Duodenal mucosa (tissue), 2 donors: ENCODE measurements at regions not wholly inside any gene's neighbourhood (a gene's known extent, or its start where the extent isn't known, plus 50 kb on each side); places are given as distances from the start of the nearest gene placed in this dataset.

Source experiments
- H3K27ac ChIP-seq: one replicate; pipeline ENCODE4 v1.7.0; 2013; ENCODE audit warnings: low read depth, low read length
- H3K27me3 ChIP-seq, 2 donors: one replicate each; pipeline ENCODE4 v1.7.0; 2013; ENCODE audit warnings: low read length in 2 of 2, control low read depth in 1 of 2; ENCODE audit not compliant: insufficient read depth in 2 of 2, control insufficient read depth in 1 of 2
- H3K36me3 ChIP-seq, 2 donors: one replicate each; pipeline ENCODE4 v1.7.0; 2013; ENCODE audit warnings: low read length in 2 of 2, control low read depth in 1 of 2; ENCODE audit not compliant: insufficient read depth in 2 of 2, control insufficient read depth in 1 of 2
- H3K4me1 ChIP-seq, 2 donors: one replicate each; pipeline ENCODE4 v1.7.0; 2013; ENCODE audit warnings: low read length in 2 of 2, control low read depth in 1 of 2; ENCODE audit not compliant: insufficient read depth in 2 of 2, control insufficient read depth in 1 of 2
- H3K4me3 ChIP-seq, 2 donors: one replicate each; pipeline ENCODE4 v1.7.0; 2013; ENCODE audit warnings: low read length in 2 of 2, low read depth in 1 of 2
- H3K9ac ChIP-seq, 2 donors: one replicate each; pipeline ENCODE4 v1.7.0; 2013; ENCODE audit warnings: low read length in 2 of 2, low read depth in 1 of 2
- H3K9me3 ChIP-seq, 2 donors: one replicate each; pipeline ENCODE4 v1.7.0; 2013; ENCODE audit warnings: low read length in 2 of 2, control low read depth in 1 of 2; ENCODE audit not compliant: control insufficient read depth in 1 of 2

DNA sequence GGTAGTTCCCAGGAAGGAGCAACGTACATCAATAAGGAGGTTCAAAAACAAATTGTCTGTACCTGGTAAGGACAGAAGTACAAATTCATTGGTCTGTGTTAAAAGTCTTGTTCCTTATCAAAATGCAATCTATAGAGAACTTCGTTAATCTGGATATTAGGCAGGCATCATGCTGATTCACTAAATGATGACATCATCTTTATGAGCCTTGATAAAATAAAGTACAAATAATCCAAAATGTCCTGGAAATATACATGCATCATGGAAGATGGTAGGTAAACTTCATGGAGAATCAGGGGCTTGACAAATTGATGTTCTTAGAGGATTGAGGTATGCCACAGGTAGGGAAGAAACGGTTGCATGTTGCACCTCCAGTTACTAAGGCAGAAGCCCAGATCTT lies 433.9 kb downstream of the TRIML1 start:
- H3K27ac ChIP-seq: no peak overlapping the region
- no peaks in the 10 kb centered on the region for H3K27me3 ChIP-seq
- no peaks in the 10 kb centered on the region for H3K4me1 ChIP-seq
- no peaks in the 10 kb centered on the region for H3K9me3 ChIP-seq
- H3K36me3 ChIP-seq: no peaks in the 10 kb centered on the region
- no peak overlapping the region for H3K4me3 ChIP-seq
- H3K9ac ChIP-seq: no peak overlapping the region

- H3K36me3 ChIP-seq: no peaks in the 10 kb centered on the region
- H3K9me3 ChIP-seq: no peaks in the 10 kb centered on the region
- no peak overlapping the region for H3K9ac ChIP-seq
- H3K27ac ChIP-seq: no peak overlapping the region
- H3K4me1 ChIP-seq: no peaks in the 10 kb centered on the region
- H3K4me3 ChIP-seq: no peak overlapping the region
- H3K27me3 ChIP-seq: no peaks in the 10 kb centered on the region
Measured at GRCh38 chr4:188578657-188579056, 439.4 kb downstream of the TRIML1 start.

GRCh38 chr4:188596021-188596420 lies 456.8 kb downstream of the TRIML1 start:
- Histone ChIP-seq H3K9ac (no peak overlapping the region), H3K4me1 (no peaks in the 10 kb centered on the region), H3K9me3 (no peaks in the 10 kb centered on the region), H3K27ac (no peak overlapping the region), H3K36me3 (no peaks in the 10 kb centered on the region), H3K27me3 (no peaks in the 10 kb centered on the region), H3K4me3 (no peak overlapping the region)

GRCh38 chr4:188603646-188604045 lies 464.4 kb downstream of the TRIML1 start:
- no peak overlapping the region for H3K9ac ChIP-seq
- H3K27me3 ChIP-seq: no peaks in the 10 kb centered on the region
- H3K9me3 ChIP-seq: no peaks in the 10 kb centered on the region
- no peaks in the 10 kb centered on the region for H3K36me3 ChIP-seq
- no peaks in the 10 kb centered on the region for H3K4me1 ChIP-seq
- no peak overlapping the region for H3K27ac ChIP-seq
- H3K4me3 ChIP-seq: no peak overlapping the region

DNA sequence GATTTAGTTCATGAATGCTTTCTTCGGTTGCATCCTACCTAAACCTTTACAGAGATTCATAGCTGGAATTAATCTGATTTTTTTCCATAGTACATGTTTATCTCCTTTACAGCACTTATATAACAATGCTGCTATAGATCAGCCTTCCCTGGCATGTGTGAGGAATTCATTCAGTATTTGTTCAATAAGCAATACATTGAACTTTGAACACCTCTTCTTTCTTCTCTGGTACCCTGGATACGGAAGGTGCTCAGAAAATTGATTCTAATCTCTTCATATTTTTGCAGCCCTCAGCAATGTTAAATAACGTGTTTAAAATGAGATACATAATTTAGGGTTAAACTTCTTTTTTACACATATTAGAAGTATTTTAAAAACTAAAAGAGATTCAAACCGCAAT lies 467.4 kb downstream of the TRIML1 start:
- Histone ChIP-seq H3K27ac (no peak overlapping the region), H3K27me3 (no peaks in the 10 kb centered on the region), H3K9ac (no peak overlapping the region), H3K36me3 (no peaks in the 10 kb centered on the region), H3K4me1 (no peaks in the 10 kb centered on the region), H3K9me3 (no peaks in the 10 kb centered on the region), H3K4me3 (no peak overlapping the region)

- Histone ChIP-seq H3K36me3 (no peaks in the 10 kb centered on the region), H3K27me3 (no peaks in the 10 kb centered on the region), H3K9ac (no peak overlapping the region), H3K4me3 (no peak overlapping the region), H3K27ac (no peak overlapping the region), H3K9me3 (no peaks in the 10 kb centered on the region), H3K4me1 (no peaks in the 10 kb centered on the region)
Measured at GRCh38 chr4:188611143-188611542, 471.9 kb downstream of the TRIML1 start.

DNA sequence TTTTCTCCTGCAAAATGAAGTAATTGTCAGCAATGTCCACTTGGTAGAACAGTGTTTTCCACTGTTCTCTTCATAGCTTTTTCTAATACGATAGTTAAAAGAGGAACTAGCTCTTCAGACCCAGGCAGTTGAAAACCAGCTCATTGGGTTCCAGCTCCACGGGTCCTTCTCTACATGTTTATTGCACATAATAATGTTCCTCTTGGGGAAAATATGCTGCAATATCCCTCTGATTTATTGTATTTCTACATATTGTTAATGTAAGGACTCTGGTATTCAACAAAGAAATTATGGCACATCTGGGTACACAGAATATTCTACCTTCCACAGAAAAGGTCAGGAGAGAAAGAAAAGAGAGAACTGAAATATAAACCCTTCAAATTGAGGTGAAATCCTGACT lies 473.4 kb downstream of the TRIML1 start:
- H3K4me3 ChIP-seq: no peak overlapping the region
- H3K9ac ChIP-seq: no peak overlapping the region
- no peaks in the 10 kb centered on the region for H3K4me1 ChIP-seq
- no peak overlapping the region for H3K27ac ChIP-seq
- H3K9me3 ChIP-seq: peaks cover 0 to under 1% of the 10 kb centered on the region in 2 donors
- no peaks in the 10 kb centered on the region for H3K36me3 ChIP-seq
- H3K27me3 ChIP-seq: no peaks in the 10 kb centered on the region

DNA sequence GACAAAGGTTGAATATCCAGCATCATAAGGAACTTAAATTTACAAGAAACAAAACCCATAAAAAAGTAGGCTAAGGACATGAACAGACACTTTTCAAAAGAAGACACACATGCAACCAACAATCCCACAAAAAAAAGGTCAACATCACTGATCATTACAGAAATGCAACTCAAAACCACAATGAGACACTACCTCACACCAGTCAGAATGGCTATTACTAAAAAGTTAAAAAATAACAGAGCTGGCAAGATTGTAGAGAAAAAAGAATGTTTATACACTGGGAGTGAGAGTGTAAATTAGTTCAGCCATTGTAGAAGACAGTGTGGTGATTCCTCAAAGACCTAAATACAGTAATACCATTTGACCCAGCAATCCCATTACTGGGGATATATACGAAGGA lies 474.7 kb downstream of the TRIML1 start:
- Histone ChIP-seq H3K36me3 (no peaks in the 10 kb centered on the region), H3K9ac (no peak overlapping the region), H3K4me1 (no peaks in the 10 kb centered on the region), H3K4me3 (no peak overlapping the region), H3K27ac (no peak overlapping the region), H3K9me3 (peaks cover 0 to 3% of the 10 kb centered on the region in 2 donors), H3K27me3 (no peaks in the 10 kb centered on the region)

DNA sequence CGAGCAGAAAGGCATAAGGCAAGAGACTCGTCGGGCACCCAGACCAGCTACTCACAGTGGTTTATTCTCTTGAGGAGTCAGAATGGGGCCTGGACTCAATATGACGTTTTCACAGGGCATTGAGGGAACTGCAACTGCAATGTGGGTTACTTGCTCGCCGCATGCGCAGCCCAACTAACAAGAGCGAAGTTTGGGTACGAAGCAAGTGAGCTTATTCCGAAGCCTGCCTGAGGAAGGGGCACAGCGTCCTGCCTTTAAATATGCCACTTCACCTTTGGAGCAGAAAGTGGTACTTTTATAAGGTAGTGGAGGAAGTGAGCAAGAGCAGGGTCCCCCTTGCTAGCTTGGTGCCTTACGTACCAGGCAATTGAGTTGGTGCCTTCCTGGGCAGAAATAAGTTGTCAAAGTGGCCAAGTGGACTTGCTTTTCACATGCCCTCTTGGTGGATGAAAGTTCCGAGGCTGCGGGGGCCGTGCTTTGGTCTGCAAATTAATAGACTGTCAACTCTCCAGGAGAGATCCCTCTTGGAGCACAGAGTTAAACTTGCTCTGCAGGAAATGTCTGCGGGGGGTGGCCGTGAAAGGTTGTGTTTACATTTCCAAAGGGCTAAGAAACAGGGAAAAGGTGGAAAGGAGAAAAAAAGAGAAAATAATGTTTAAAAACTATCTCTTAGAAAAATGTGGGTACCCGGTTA lies 480.4 kb downstream of the TRIML1 start:
- Histone ChIP-seq H3K9ac (no peak overlapping the region), H3K27ac (no peak overlapping the region), H3K36me3 (no peaks in the 10 kb centered on the region), H3K9me3 (peaks cover 0 to 3% of the 10 kb centered on the region in 2 donors), H3K4me3 (no peak overlapping the region), H3K27me3 (no peaks in the 10 kb centered on the region), H3K4me1 (no peaks in the 10 kb centered on the region)

DNA sequence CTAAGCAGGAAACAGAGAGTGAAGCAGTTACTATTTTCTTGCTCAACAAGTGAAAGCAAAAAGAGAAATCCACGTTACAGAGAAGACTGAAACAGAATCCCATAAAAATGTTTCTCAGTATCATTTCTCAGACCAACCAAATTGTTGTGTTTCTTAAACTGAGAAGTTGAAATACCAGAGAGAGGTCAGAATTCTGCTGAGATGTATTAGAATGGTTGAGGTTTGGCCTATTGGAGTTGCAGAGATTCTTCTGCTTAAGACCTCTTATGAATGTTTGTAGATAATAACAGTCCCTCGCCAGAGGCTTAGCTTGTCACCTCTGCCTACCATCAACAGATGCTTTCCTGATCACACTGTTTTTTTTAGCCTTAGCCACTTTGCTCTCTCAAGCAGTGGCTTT lies 481.4 kb downstream of the TRIML1 start:
- H3K4me1 ChIP-seq: no peaks in the 10 kb centered on the region
- H3K4me3 ChIP-seq: no peak overlapping the region
- H3K9ac ChIP-seq: no peak overlapping the region
- no peak overlapping the region for H3K27ac ChIP-seq
- no peaks in the 10 kb centered on the region for H3K27me3 ChIP-seq
- H3K36me3 ChIP-seq: no peaks in the 10 kb centered on the region
- peaks cover 0 to 3% of the 10 kb centered on the region in 2 donors for H3K9me3 ChIP-seq
